Activated naive CD8-positive, alpha-beta T cell (primary cell): ENCODE measurements at regions not wholly inside any gene's neighbourhood (a gene's known extent, or its start where the extent isn't known, plus 50 kb on each side); places are given as distances from the start of the nearest gene placed in this dataset.

Experiments used
- H3K27ac Mint-ChIP-seq: one replicate; pipeline ENCODE4 v1.8.0; 2021; ENCODE audit warnings: mixed read lengths
- H3K27me3 Mint-ChIP-seq: one replicate; pipeline ENCODE4 v1.8.0; 2021; ENCODE audit warnings: mixed read lengths
- H3K36me3 Mint-ChIP-seq: one replicate; pipeline ENCODE4 v1.8.0; 2021; ENCODE audit warnings: mixed read lengths
- H3K4me1 Mint-ChIP-seq: one replicate; pipeline ENCODE4 v1.8.0; 2021; ENCODE audit warnings: low read depth, mixed read lengths
- H3K4me3 Mint-ChIP-seq: one replicate; pipeline ENCODE4 v1.8.0; 2021; ENCODE audit warnings: mild to moderate bottlenecking, mixed read lengths
- H3K9me3 Mint-ChIP-seq: one replicate; pipeline ENCODE4 v1.8.0; 2021; ENCODE audit warnings: low read depth, mixed read lengths

DNA sequence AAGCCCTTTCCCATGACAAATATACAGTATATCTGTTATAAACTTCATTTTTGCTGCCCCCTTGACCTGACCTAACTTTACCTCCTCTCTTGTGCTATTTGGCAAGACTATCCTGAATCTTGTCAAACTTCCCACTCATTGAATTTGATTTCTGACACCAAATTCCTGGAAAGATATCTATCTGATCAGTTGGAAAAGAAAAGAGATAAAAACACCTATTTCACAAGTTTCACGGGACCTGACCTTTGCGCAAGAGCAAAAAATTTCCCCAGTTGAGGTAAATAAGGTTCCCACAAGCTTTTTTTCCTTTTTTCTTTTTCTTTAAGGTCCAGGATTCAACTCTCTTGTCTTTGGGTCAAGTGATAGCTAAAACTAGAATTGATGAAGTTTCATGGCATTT, 189.2 kb upstream of the LPP start:
- no peaks in the 10 kb centered on the region for H3K27me3 Mint-ChIP-seq
- H3K27ac Mint-ChIP-seq = no peak overlapping the region
- peaks cover 2% of the 10 kb centered on the region for H3K36me3 Mint-ChIP-seq
- H3K4me1 Mint-ChIP-seq = peaks cover 7% of the 10 kb centered on the region
- H3K9me3 Mint-ChIP-seq = no peaks in the 10 kb centered on the region
- H3K4me3 Mint-ChIP-seq = no peak overlapping the region

DNA sequence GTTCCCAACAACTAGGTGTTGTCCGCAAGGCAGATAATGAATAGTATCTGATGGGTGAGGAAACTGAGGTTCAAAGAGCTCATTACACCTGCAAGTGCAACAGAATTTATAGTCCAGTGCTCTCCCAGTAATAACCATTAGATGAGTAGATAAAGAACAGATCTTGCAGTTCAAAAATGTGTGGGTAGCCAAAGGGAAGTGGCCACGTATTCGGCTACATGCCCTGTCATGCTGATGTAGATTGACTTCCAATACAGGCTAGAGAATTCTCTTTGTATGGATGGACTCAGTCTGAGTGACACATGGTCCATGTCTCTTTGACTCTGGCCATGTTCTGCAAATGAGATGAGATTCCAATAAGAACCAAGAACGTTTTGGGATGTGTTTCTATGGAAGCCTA, 187.9 kb upstream of the LPP start:
- H3K4me3 Mint-ChIP-seq = no peak overlapping the region
- H3K4me1 Mint-ChIP-seq = peaks cover 4% of the 10 kb centered on the region
- H3K27ac Mint-ChIP-seq = no peak overlapping the region
- peaks cover 2% of the 10 kb centered on the region for H3K36me3 Mint-ChIP-seq
- H3K9me3 Mint-ChIP-seq = no peaks in the 10 kb centered on the region
- H3K27me3 Mint-ChIP-seq = no peaks in the 10 kb centered on the region

DNA sequence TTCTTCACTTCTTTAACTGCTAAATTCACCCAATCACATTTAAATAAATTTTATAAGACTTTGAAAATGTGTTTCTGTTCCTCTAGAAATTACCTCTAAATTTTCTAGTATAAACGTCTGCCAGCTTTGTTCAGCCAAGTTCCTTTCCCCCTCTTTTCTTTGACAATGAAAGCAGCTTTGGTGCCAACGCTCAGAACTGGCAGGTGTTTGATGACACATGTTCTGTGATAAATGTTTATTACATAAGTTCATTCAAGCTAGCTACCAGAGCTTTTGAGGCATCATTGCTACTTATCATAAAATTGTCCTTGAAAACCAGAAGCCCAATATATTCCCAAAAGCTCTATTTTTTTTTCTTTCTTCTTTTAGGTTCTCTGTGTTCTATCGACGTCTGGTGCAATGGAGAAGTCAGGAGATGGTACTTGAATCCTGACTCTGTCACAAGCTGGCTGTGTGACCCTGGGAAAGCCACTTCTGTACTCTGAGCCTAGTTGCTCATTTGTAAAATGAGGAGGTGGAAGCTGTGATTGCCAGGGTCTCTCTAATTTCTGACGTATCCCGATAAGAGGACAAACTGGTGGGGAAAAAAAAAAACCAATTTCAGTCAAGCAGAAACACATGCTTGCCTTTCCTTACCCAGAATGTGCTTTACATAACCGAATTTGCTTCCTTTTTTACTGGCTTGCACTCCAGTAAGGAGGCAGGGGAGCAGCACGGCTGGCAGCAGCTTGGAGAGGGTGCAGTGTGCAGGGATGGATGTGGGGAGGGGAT, 187.1 kb upstream of the LPP start:
- Mint-ChIP-seq H3K9me3 (no peaks in the 10 kb centered on the region), H3K4me3 (no peak overlapping the region), H3K27ac (no peak overlapping the region), H3K4me1 (peaks cover 4% of the 10 kb centered on the region), H3K36me3 (peaks cover 2% of the 10 kb centered on the region), H3K27me3 (no peaks in the 10 kb centered on the region)

DNA sequence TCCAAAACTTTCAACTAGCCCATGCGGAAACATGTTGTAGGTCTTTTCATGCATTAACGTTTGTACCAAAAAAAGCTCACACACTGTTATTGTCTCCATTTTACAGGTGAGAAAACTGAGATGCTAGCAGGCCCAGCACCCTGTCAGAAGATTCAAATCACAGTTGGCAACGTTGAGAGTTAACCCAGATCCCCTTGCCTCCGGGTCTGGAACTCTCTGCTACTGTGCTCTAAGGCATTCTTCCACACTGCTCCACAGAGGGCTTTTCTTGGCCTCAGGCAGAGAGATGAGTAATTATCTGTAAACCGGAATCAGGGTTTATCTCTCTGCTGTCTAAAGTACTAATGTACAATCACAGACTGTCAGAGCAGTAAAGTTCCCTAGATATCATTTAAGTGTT, 186.0 kb upstream of the LPP start:
- H3K36me3 Mint-ChIP-seq = peaks cover 2% of the 10 kb centered on the region
- H3K27me3 Mint-ChIP-seq = no peaks in the 10 kb centered on the region
- no peak overlapping the region for H3K27ac Mint-ChIP-seq
- no peaks in the 10 kb centered on the region for H3K9me3 Mint-ChIP-seq
- H3K4me3 Mint-ChIP-seq = no peak overlapping the region
- H3K4me1 Mint-ChIP-seq = peaks cover 4% of the 10 kb centered on the region

DNA sequence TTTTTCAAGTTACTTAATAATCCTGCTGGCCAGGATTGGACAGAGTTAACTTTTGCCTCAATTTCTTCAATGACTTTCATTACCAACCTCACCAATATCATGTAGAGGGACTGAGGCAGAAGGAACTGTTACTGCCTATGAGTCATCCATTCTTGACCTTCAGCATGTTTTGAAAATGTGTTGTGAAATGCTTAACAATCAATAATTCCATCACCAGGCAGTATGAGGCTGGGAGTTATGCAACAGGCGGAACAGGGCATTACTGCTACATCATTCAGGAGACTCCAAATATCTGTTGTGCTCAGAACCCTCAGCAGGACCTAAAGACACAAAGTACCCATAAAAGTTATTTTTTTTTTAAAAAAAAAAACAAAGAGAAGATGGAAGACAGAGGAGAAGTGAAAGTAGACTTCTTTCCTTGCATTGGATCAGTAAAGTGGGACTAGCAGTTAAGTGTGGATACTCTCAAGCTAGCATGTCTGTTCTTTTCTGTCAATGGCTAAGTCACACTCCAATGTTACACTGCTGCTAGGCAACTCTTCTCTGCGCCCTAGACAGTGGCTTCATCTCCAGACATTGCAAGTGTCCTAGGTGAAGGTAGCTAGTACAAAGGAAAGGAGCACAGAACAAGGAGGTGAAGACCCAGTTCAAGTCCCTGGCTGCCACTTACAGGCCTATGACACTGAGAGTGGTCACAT, 184.9 kb upstream of the LPP start:
- Mint-ChIP-seq H3K4me1 (peaks cover 12% of the 10 kb centered on the region), H3K27ac (no peak overlapping the region), H3K4me3 (no peak overlapping the region), H3K9me3 (no peaks in the 10 kb centered on the region), H3K27me3 (no peaks in the 10 kb centered on the region), H3K36me3 (no peaks in the 10 kb centered on the region)

DNA sequence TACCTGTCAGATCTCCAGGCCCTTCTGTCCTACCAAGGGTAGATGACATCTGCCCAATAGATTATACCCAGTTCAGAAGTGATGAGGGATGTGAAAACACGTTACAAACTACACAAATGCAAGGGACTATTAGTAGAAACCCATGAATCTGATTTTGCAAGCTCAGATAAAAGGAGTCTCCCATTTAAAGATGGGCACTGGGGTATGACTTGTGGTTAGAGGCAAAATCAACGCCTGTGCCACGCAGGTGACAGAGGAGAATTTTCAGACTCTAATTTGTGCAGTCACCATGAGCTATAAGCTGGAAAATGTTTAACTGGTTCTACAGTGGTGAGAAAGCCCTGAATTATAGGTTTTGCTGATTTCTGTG, 184.4 kb upstream of the LPP start:
- Mint-ChIP-seq H3K27me3 (no peaks in the 10 kb centered on the region), H3K9me3 (no peaks in the 10 kb centered on the region), H3K4me1 (peaks cover 15% of the 10 kb centered on the region), H3K36me3 (no peaks in the 10 kb centered on the region), H3K27ac (no peak overlapping the region), H3K4me3 (no peak overlapping the region)

DNA sequence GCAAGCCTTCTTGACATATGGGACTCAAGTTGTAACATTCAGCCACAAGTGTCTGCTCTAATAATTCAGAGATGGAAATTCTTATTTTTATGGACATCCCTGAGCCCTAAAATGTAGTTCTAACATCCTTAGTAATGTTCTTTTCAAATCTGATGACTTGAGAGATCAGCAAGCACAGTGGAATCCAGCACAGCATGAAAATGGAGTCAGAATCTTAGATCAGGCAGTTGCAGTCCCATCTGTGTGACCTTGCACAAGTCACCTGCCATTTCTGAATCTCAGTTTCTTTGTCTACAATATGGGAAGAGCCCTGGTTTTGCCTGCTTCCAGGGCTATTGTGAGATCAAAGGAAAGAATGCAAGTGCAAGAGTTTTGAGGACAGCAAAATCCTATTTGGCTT, 183.9 kb upstream of the LPP start:
- Mint-ChIP-seq H3K27ac (no peak overlapping the region), H3K9me3 (no peaks in the 10 kb centered on the region), H3K4me3 (no peak overlapping the region), H3K27me3 (no peaks in the 10 kb centered on the region), H3K36me3 (no peaks in the 10 kb centered on the region), H3K4me1 (peaks cover 20% of the 10 kb centered on the region)

DNA sequence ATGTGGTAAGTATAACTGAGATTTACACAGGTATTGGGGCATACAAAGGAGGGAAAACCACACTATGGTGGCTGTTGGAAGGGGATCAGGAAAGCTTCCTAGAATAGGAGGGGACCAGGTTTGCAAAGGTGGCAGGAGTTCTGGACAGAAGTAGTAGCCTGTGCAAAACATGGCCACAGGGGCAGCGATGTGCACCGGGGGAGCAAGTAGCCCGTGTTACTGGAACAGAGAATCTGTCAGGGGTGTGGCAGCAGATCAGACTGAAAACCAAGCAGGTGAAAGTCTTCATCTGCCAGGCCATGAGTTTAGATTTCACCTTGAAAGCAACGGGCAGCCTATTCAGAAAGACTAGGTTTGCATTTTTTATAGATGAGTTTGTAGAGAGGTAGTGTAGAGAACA, 182.3 kb upstream of the LPP start:
- Mint-ChIP-seq H3K4me3 (no peak overlapping the region), H3K4me1 (peaks cover 35% of the 10 kb centered on the region), H3K36me3 (peaks cover 2% of the 10 kb centered on the region), H3K9me3 (no peaks in the 10 kb centered on the region), H3K27me3 (no peaks in the 10 kb centered on the region), H3K27ac (no peak overlapping the region)

DNA sequence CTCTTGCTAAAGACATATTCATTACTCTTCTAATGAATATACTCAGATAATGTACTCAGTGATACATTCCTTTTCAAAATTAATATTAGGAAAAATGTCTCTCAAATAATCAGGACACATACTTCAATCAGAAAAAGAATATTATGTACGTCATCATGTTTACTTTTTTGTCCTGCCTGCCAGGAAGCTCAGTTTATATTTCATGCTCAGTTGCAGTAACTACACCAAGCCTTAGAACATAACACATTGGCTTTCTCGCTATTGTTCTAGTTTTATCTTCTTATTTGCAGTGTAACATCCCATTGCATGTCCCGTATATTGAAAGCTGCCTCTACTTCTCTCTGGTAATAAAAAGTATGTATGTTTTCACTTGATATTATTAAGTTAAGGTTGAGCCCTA, 181.5 kb upstream of the LPP start:
- Mint-ChIP-seq H3K9me3 (no peaks in the 10 kb centered on the region), H3K4me3 (no peak overlapping the region), H3K36me3 (peaks cover 2% of the 10 kb centered on the region), H3K27ac (no peak overlapping the region), H3K4me1 (peaks cover 38% of the 10 kb centered on the region), H3K27me3 (no peaks in the 10 kb centered on the region)

DNA sequence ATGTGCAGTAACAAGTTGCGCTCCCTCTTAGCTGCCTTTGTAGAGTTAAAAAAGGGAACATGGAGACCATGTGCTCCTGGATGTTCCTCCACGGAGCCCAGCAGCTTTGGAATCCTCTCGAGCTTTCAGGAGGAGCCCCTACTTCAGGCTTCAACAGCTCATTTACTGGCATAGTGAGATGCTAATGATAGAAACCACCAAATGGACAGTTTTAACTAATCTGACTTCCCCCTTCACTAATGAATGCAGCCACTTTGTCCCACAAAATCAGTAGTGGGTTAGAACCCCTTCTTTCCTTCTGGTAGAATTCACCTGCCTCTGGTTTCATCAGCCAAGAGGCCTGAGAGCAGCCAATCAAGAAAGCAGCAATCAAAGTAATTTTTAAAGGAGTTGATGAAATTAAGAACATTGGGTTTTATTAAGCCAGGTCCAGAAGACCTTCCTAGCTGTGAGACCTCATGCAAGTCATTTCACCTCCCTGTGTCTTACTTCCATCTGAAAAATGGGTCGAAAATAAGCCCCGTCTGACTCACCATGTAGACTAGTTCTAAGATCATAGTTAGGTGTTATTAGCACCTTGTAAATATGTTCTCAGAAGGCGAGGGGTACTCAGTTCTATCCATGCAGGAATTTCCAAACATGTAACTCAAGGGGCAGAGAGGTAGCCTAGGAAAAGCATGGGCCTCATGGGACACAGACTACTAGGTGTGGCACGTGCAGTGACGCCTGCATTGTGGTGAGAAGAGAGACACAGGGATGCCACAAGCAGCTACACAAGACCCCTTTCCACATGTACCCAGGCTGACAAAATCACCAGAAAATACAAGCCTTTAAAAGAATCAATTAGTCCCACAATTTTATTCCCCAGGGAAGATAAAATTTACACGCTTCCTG, 179.7 kb upstream of the LPP start:
- Mint-ChIP-seq H3K36me3 (peaks cover 2% of the 10 kb centered on the region), H3K4me1 (peaks cover 48% of the 10 kb centered on the region), H3K27ac (peak overlapping the region; percentile 98), H3K9me3 (no peaks in the 10 kb centered on the region), H3K4me3 (peak overlapping the region; percentile 82), H3K27me3 (no peaks in the 10 kb centered on the region)

DNA sequence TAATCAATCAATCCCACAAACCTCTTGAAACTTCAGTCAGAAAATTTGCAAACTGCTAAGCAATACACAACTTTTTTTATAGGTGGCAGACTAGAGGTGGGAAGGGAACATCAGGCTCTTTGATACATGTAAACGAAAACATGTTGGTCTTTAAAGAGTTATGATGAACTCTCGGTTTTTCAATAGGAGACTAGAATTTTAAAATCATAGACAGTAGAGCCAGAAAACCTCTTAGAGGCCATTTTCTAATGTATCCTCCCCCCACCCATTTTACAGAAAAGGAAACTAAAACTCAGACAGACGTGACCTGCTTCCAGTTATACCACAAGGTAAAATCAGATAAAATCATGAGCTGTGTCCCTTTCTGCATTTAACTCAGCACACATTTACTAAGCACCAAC, 179.1 kb upstream of the LPP start:
- Mint-ChIP-seq H3K27me3 (no peaks in the 10 kb centered on the region), H3K9me3 (no peaks in the 10 kb centered on the region), H3K27ac (peak overlapping the region; percentile 98), H3K4me1 (peaks cover 55% of the 10 kb centered on the region), H3K36me3 (peaks cover 2% of the 10 kb centered on the region), H3K4me3 (peak overlapping the region; percentile 82)

DNA sequence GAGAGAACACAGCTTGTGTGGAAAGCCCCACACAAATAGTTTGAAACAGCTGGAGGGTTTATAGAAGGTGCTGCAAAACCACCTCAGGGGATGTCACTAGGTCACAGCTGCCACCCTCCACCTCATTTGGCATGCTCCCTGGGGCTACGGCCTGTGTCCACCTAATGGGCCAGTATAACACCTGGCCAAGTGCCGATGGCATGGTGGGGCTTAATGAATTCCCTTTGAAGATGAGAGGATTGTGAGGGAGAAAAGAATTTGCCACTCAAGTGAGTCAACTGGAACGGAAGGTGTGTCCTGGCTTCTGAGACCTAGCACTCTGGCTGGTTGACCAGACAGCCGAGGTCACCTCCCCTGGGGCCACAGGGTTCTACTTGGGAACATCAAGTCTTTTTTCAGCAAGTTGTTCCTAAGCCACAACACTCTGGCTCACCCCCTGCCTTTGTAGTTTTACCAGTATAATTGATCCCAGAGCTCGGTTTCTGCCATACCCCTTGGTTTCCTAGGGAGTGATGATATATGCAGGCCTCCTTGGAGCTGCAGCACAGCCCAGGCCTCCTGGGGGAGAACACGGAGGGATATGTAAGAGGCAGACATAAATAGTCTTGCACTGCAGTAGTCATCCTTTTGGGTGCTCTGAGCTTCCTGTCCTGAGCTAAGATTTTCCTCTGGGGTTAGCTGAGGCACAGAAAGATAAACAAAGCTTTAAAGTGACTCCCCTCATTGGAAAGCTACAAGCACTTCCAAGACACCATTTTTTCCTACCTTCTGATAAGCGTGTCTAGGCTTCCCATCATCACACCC, 178.2 kb upstream of the LPP start:
- Mint-ChIP-seq H3K4me3 (peak overlapping the region; percentile 82), H3K9me3 (no peaks in the 10 kb centered on the region), H3K4me1 (peaks cover 63% of the 10 kb centered on the region), H3K27ac (peak overlapping the region; percentile 98), H3K36me3 (peaks cover 2% of the 10 kb centered on the region), H3K27me3 (no peaks in the 10 kb centered on the region)

DNA sequence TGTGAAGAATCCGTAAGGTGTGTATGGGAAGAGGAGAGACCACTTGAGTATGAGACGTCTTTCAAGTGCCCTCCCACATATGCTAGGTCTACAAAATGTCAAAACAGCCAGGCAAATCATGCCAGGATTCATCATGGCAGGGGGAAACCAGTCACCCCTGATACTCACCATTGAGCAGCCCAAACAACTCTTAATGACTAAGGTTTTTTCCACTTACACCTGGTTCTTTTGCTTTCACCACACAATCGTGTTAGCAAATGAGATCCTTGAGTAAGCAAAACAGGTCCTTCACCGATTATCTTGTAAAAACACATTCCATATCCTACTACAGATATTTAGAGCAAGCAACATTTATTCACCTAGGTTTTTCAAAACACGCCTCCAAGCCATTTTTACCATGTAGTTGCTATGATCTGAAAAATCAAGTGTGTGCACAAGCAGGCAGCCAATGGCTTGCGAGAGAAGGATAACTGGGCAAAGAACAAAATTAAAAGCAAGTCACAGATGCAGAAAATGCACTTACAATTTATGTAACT, 177.5 kb upstream of the LPP start:
- no peaks in the 10 kb centered on the region for H3K9me3 Mint-ChIP-seq
- peak overlapping the region; percentile 48 for H3K4me3 Mint-ChIP-seq
- peaks cover 2% of the 10 kb centered on the region for H3K36me3 Mint-ChIP-seq
- peak overlapping the region; percentile 98 for H3K27ac Mint-ChIP-seq
- H3K27me3 Mint-ChIP-seq = no peaks in the 10 kb centered on the region
- H3K4me1 Mint-ChIP-seq = peaks cover 64% of the 10 kb centered on the region

DNA sequence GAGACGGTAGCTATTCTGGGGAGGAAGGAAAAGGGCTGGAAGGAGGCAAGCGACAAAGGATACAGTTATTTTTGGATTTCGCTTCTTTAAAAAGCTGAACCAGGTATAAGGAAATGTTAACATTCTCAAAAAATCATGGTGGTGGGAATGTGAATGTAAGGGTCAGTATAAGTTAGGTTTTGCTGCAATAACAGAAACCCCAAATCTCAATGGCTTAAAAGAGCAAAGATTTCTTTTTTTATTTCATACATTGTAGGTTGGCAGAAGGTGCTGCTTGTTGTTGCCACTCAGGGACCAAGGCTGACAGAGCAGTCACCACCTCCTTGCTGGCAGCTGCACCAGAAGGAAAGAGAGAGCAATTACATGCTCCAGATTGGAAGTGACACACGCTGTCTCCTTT, 176.3 kb upstream of the LPP start:
- H3K9me3 Mint-ChIP-seq = no peaks in the 10 kb centered on the region
- H3K4me1 Mint-ChIP-seq = peaks cover 64% of the 10 kb centered on the region
- H3K27me3 Mint-ChIP-seq = no peaks in the 10 kb centered on the region
- H3K36me3 Mint-ChIP-seq = peaks cover 2% of the 10 kb centered on the region
- H3K4me3 Mint-ChIP-seq = no peak overlapping the region
- no peak overlapping the region for H3K27ac Mint-ChIP-seq
